IMR-90 (cell line): ENCODE measurements at regions not wholly inside any gene's neighbourhood (a gene's known extent, or its start where the extent isn't known, plus 50 kb on each side); places are given as distances from the start of the nearest gene placed in this dataset.

Experiments
- ATAC-seq: fragments of 200-7000 bp; cut with Tn5 transposase; 2 replicates; pipeline ENCODE4 v1.9.1; 2020; ENCODE audit warnings: low read depth, mild to moderate bottlenecking, moderate library complexity
- BruUV-seq: library from RNA; stranded (reverse); fragments of 400-500 nt; replicated peaks from 2 replicates; lab custom pipeline; 2021; lab: Mats Ljungman, UMichigan
- CTCF ChIA-PET: fragments of 300-600 bp; formaldehyde crosslinking; extraction: SDS; loops from one replicate; lab custom pipeline; 2021; ENCODE audit warnings: antibody characterized with exemption; lab: Yijun Ruan, JAX
- POLR2A ChIA-PET: fragments of 300-600 bp; sonication (Branson Sonifier 250); formaldehyde crosslinking; loops from one replicate; lab custom pipeline; 2022; ENCODE audit warnings: antibody characterized with exemption; ENCODE audit not compliant: unreplicated experiment; lab: Charles Lee
- DNase-seq: peaks from one replicate; pipeline ENCODE4 v3.0.0; 2013
- H2AFZ ChIP-seq: replicated peaks from 2 replicates; pipeline ENCODE3; 2013; ENCODE audit warnings: low read length, mild to moderate bottlenecking; ENCODE audit not compliant: poor library complexity
- H2AK5ac ChIP-seq: 2 replicates; pipeline ENCODE4 v1.6.1; 2013; ENCODE audit warnings: low read depth, low read length, inconsistent platforms
- H2AK9ac ChIP-seq: replicated peaks from 2 replicates; pipeline ENCODE3; 2013; ENCODE audit warnings: mild to moderate bottlenecking, low read depth, low read length, moderate library complexity; ENCODE audit not compliant: poor library complexity
- H2BK120ac ChIP-seq: 2 replicates; pipeline ENCODE4 v1.6.1; 2013; ENCODE audit warnings: low read depth, low read length, inconsistent platforms
- H2BK15ac ChIP-seq: 3 replicates; pipeline ENCODE4 v1.6.1; 2013; ENCODE audit warnings: low read depth, low read length, inconsistent platforms
- H2BK20ac ChIP-seq: 2 replicates; pipeline ENCODE4 v1.6.1; 2013; ENCODE audit warnings: low read depth, mild to moderate bottlenecking, inconsistent platforms, low read length, moderate library complexity
- H2BK5ac ChIP-seq: 2 replicates; pipeline ENCODE4 v1.6.1; 2013; ENCODE audit warnings: mild to moderate bottlenecking, low read depth, low read length, inconsistent platforms; ENCODE audit not compliant: poor library complexity, severe bottlenecking
- H3K14ac ChIP-seq: replicated peaks from 2 replicates; pipeline ENCODE4 v1.6.1; 2013; ENCODE audit warnings: low read depth, low read length, inconsistent platforms
- H3K18ac ChIP-seq: 2 replicates; pipeline ENCODE4 v1.6.1; 2013; ENCODE audit warnings: low read depth, low read length, control low read depth
- H3K23ac ChIP-seq: 2 replicates; pipeline ENCODE4 v1.6.1; 2013; ENCODE audit warnings: low read depth, low read length, inconsistent platforms
- H3K27ac ChIP-seq: 2 replicates; pipeline ENCODE4 v1.5.1; 2013; ENCODE audit warnings: mild to moderate bottlenecking, control low read depth, low read length; ENCODE audit not compliant: insufficient read depth
- H3K27me3 ChIP-seq: 2 replicates; pipeline ENCODE4 v1.6.1; 2013; ENCODE audit warnings: low read length; ENCODE audit not compliant: control insufficient read depth, insufficient read depth
- H3K36me3 ChIP-seq: 2 replicates; pipeline ENCODE4 v1.6.1; 2013; ENCODE audit warnings: low read length, mixed read lengths; ENCODE audit not compliant: control insufficient read depth, insufficient read depth
- H3K4ac ChIP-seq: 2 replicates; pipeline ENCODE4 v1.6.1; 2013; ENCODE audit warnings: low read depth, low read length, inconsistent platforms
- H3K4me1 ChIP-seq: 2 replicates; pipeline ENCODE4 v1.6.1; 2013; ENCODE audit warnings: low read length, mixed read lengths; ENCODE audit not compliant: control insufficient read depth, insufficient read depth
- H3K4me2 ChIP-seq: 2 replicates; pipeline ENCODE4 v1.6.1; 2013; ENCODE audit warnings: low read depth, mild to moderate bottlenecking, control low read depth, low read length, moderate library complexity
- H3K4me3 ChIP-seq: 2 replicates; pipeline ENCODE4 v1.5.1; 2013; ENCODE audit warnings: low read depth, mild to moderate bottlenecking, control low read depth, low read length, moderate library complexity; ENCODE audit not compliant: insufficient read depth
- H3K56ac ChIP-seq: 2 replicates; pipeline ENCODE4 v1.6.1; 2013; ENCODE audit warnings: low read length, inconsistent platforms; ENCODE audit not compliant: insufficient read depth; ENCODE audit errors: extremely low read depth
- H3K79me1 ChIP-seq, 2 experiments: 2 replicates each; pipeline ENCODE4 v1.6.1; 2013; ENCODE audit warnings: low read length in 2 of 2, inconsistent platforms in 1 of 2, low read depth in 1 of 2
- H3K9ac ChIP-seq: 2 replicates; pipeline ENCODE4 v1.6.1; 2013; ENCODE audit warnings: low read depth, low read length, control low read depth
- H3K9me1 ChIP-seq: 2 replicates; pipeline ENCODE4 v1.6.1; 2013; ENCODE audit warnings: low read length, inconsistent platforms; ENCODE audit not compliant: insufficient read depth
- H3K9me3 ChIP-seq: 2 replicates; pipeline ENCODE4 v1.6.1; 2013; ENCODE audit warnings: low read length; ENCODE audit not compliant: control insufficient read depth, insufficient read depth
- H4K20me1 ChIP-seq: 2 replicates; pipeline ENCODE4 v1.6.1; 2013; ENCODE audit warnings: low read length, inconsistent platforms; ENCODE audit not compliant: insufficient read depth
- H4K5ac ChIP-seq: 2 replicates; pipeline ENCODE4 v1.6.1; 2013; ENCODE audit warnings: mild to moderate bottlenecking, low read depth, low read length, control low read depth
- H4K8ac ChIP-seq, 2 experiments: 2 replicates each; pipeline ENCODE4 v1.6.1; 2013; ENCODE audit warnings: low read depth in 2 of 2, low read length in 2 of 2, control low read depth in 1 of 2, inconsistent platforms in 1 of 2
- H4K91ac ChIP-seq: 2 replicates; pipeline ENCODE4 v1.6.1; 2013; ENCODE audit warnings: low read depth, low read length, inconsistent platforms; ENCODE audit not compliant: insufficient read depth
- BHLHE40 ChIP-seq: fragments of 150-350 bp; IDR thresholded peaks from 2 replicates; pipeline ENCODE4 v1.6.1; 2016; ENCODE audit warnings: mild to moderate bottlenecking, low read depth, low read length
- CEBPB ChIP-seq: IDR thresholded peaks from 2 replicates; pipeline ENCODE4 v1.6.1; 2012; ENCODE audit warnings: low read depth, low read length, improper control_type of control experiment
- CHD1 ChIP-seq: IDR thresholded peaks from 2 replicates; pipeline ENCODE4 v1.6.1; 2012; ENCODE audit warnings: low read depth, low read length, improper control_type of control experiment
- ELK1 ChIP-seq: fragments of 150-350 bp; IDR thresholded peaks from 2 replicates; pipeline ENCODE4 v1.6.1; 2016; ENCODE audit warnings: low read depth, mild to moderate bottlenecking, low read length, moderate library complexity, borderline replicate concordance
- FOS ChIP-seq: fragments of 150-350 bp; IDR thresholded peaks from 2 replicates; pipeline ENCODE4 v1.6.1; 2016; ENCODE audit warnings: low read depth, low read length
- MAFK ChIP-seq: IDR thresholded peaks from 2 replicates; pipeline ENCODE4 v1.6.1; 2012; ENCODE audit warnings: low read depth, low read length, improper control_type of control experiment
- MAZ ChIP-seq: IDR thresholded peaks from 2 replicates; pipeline ENCODE4 v1.6.1; 2012; ENCODE audit warnings: low read depth, mild to moderate bottlenecking, low read length, improper control_type of control experiment, moderate library complexity, borderline replicate concordance
- MXI1 ChIP-seq: IDR thresholded peaks from 2 replicates; pipeline ENCODE4 v1.6.1; 2012; ENCODE audit warnings: low read depth, mild to moderate bottlenecking, low read length, moderate library complexity, borderline replicate concordance
- NFE2L2 ChIP-seq: fragments of 150-350 bp; IDR thresholded peaks from 2 replicates; pipeline ENCODE4 v1.6.1; 2016; ENCODE audit warnings: low read depth, mild to moderate bottlenecking, low read length
- POLR2A ChIP-seq: IDR thresholded peaks from 2 replicates; pipeline ENCODE4 v1.6.1; 2012; ENCODE audit warnings: mild to moderate bottlenecking, low read depth, low read length
- RAD21 ChIP-seq: IDR thresholded peaks from 2 replicates; pipeline ENCODE4 v1.6.1; 2012; ENCODE audit warnings: low read length, improper control_type of control experiment
- RCOR1 ChIP-seq: IDR thresholded peaks from 2 replicates; pipeline ENCODE4 v1.6.1; 2012; ENCODE audit warnings: mild to moderate bottlenecking, low read length, improper control_type of control experiment; ENCODE audit not compliant: insufficient replicate concordance
- RFX5 ChIP-seq: IDR thresholded peaks from 2 replicates; pipeline ENCODE4 v1.8.0; 2012; ENCODE audit warnings: low read depth, mild to moderate bottlenecking, low read length, moderate library complexity
- SMC3 ChIP-seq: fragments of 150-350 bp; IDR thresholded peaks from 2 replicates; pipeline ENCODE4 v1.6.1; 2016; ENCODE audit warnings: low read depth, mild to moderate bottlenecking, antibody characterized with exemption, low read length, moderate library complexity
- USF2 ChIP-seq: fragments of 150-350 bp; IDR thresholded peaks from 2 replicates; pipeline ENCODE4 v1.6.1; 2017; ENCODE audit warnings: mild to moderate bottlenecking, antibody characterized with exemption, low read length, low read depth
- WGBS, 2 experiments: methylation state at CpG; one replicate each; pipeline versions ENCODE4 v1.1.5 to v1.1.7; 2013; ENCODE audit warnings: missing lambda C conversion rate in 2 of 2; ENCODE audit not compliant: insufficient read length in 1 of 2; ENCODE audit errors: extremely low coverage in 2 of 2; 5-methylcytosine and 5-hydroxymethylcytosine counted together
- dilution Hi-C: fragments of 300-500 bp; cut with HindIII; formaldehyde crosslinking; loops from one replicate; pipeline ENCODE4 v1.14.3; 2018; ENCODE audit warnings: low sequenced_read_pairs; ENCODE audit not compliant: unreplicated experiment
- in situ Hi-C: fragments of 300-500 bp; cut with MboI; formaldehyde crosslinking; loops from 3 replicates; pipeline ENCODE4 v1.14.3; 2019; ENCODE audit warnings: low sequenced_read_pairs, inconsistent platforms, mixed read lengths
- intact Hi-C: fragments of 100-400 bp; cut with micrococcal nuclease; formaldehyde crosslinking; loops from 2 replicates; pipeline ENCODE4 v1.10.0; 2022

- Histone ChIP-seq H3K4me1 (no peaks in the 10 kb centered on the region), H2AK9ac (no peak overlapping the region), H3K14ac (no peak overlapping the region), H2BK15ac (no peak overlapping the region), H3K4me2 (no peak overlapping the region), H2AK5ac (no peak overlapping the region), H3K4ac (no peak overlapping the region), H3K18ac (no peak overlapping the region), H3K4me3 (no peak overlapping the region), H4K5ac (no peak overlapping the region), H3K79me1 (no peaks in the 10 kb centered on the region), H3K36me3 (no peaks in the 10 kb centered on the region), H3K23ac (no peak overlapping the region), H3K9me3 (no peaks in the 10 kb centered on the region), H2AFZ (no peak overlapping the region), H4K91ac (no peak overlapping the region), H3K9ac (no peak overlapping the region), H3K27ac (no peak overlapping the region), H2BK120ac (no peak overlapping the region), H4K20me1 (no peaks in the 10 kb centered on the region), H3K27me3 (peaks cover 4% of the 10 kb centered on the region; the same call in 1 of the 2 replicates), H3K56ac (no peak overlapping the region), H3K9me1 (no peaks in the 10 kb centered on the region), H2BK20ac (no peak overlapping the region), H4K8ac (no peak overlapping the region), H2BK5ac (no peak overlapping the region)
- ATAC-seq = no peak
- in situ Hi-C loops = no loop called here
- POLR2A ChIA-PET = no interaction called here
- intact Hi-C loops = no loop called here
- WGBS, 2 experiments = 71% methylated on average over 6 of the region's 9 CpGs; no CpG with 5 or more reads in 1 of the 2 experiments
- no TSS peak for BruUV-seq
- dilution Hi-C loops = no loop called here
- no peak for TF ChIP-seq MAFK
- TF ChIP-seq CHD1 = no peak
- no peak for TF ChIP-seq MXI1
- TF ChIP-seq MAZ = no peak
- no peak for TF ChIP-seq CEBPB
- TF ChIP-seq RAD21 = no peak
- no peak for TF ChIP-seq NFE2L2
- no peak for TF ChIP-seq ELK1
- TF ChIP-seq RCOR1 = no peak
- no peak for TF ChIP-seq RFX5
- TF ChIP-seq FOS = no peak
- no peak for TF ChIP-seq USF2
- TF ChIP-seq SMC3 = no peak
- no peak for TF ChIP-seq POLR2A
- TF ChIP-seq BHLHE40 = no peak
- CTCF ChIA-PET = no interaction called here
- no peak for DNase-seq
Measured at GRCh38 chr5:174489920-174490597, 234.3 kb upstream of the MSX2 start.
